ENCODE measurements at regions not wholly inside any gene's neighbourhood (a gene's known extent, or its start where the extent isn't known, plus 50 kb on each side); places are given as distances from the start of the nearest gene placed in this dataset.

DNA sequence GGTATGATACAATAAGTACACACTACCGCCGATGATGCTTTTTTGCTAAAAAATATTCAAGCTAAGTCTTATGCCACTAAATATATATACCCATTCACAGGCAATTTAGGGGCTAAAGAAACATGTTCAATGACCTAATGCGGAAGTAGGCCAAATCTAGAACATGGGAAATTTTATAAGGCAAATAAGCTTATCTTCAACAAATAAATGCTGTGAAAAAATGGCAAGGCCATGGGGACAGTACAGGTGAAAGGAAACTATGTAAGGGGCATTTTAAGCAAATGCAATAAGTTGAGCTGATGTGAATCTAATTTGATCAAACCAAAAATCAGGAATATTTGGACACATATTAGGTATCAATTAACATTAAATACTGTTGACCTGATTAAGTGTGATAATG is 339.5 kb upstream of the EDIL3 start:
- TF ChIP-seq POLR2AphosphoS5 (IDR thresholded peaks at IDR 0.05; ENCODE audit: borderline replicate concordance, low read depth, low read length) (no peak), EZH2 (IDR thresholded peaks at IDR 0.05) (no peak), FOXP2 (optimal IDR thresholded peaks at IDR 0.05; ENCODE audit: control extremely low read depth, extremely low read length, insufficient read depth) (no peak)
